Lung (tissue), 11 donors: ENCODE measurements at regions not wholly inside any gene's neighbourhood (a gene's known extent, or its start where the extent isn't known, plus 50 kb on each side); places are given as distances from the start of the nearest gene placed in this dataset.

Experiments used
- ATAC-seq: fragments of 200-7000 bp; cut with Tn5 transposase; one replicate; pipeline ENCODE4 v1.9.1; 2020; ENCODE audit warnings: moderate number of reproducible peaks; ENCODE audit not compliant: insufficient read depth, low FRiP score
- DNase-seq, 3 donors: peaks; one replicate each; pipeline ENCODE4 v3.0.0-alpha.2; 2013 to 2017
- H3K27ac ChIP-seq, 2 donors: one replicate each; pipeline ENCODE4 v1.5.1; 2013; ENCODE audit warnings: mild to moderate bottlenecking in 2 of 2, moderate library complexity in 2 of 2, control low read depth in 1 of 2, inconsistent platforms in 1 of 2, low read depth in 1 of 2, low read length in 1 of 2
- H3K27me3 ChIP-seq, 3 donors: one replicate each; pipeline ENCODE4 v1.5.1; 2013; ENCODE audit warnings: low read length in 2 of 3; ENCODE audit not compliant: control insufficient read depth in 3 of 3, insufficient read depth in 3 of 3
- H3K36me3 ChIP-seq, 4 donors: one replicate each; pipeline ENCODE4 v1.5.1; 2013; ENCODE audit warnings: low read length in 4 of 4, mild to moderate bottlenecking in 1 of 4, moderate library complexity in 1 of 4; ENCODE audit not compliant: control insufficient read depth in 4 of 4, insufficient read depth in 4 of 4
- H3K4me1 ChIP-seq, 5 donors: one replicate each; pipeline ENCODE4 v1.5.1; 2013; ENCODE audit warnings: low read length in 5 of 5, mild to moderate bottlenecking in 2 of 5, moderate library complexity in 1 of 5; ENCODE audit not compliant: control insufficient read depth in 5 of 5, insufficient read depth in 5 of 5
- H3K4me3 ChIP-seq: one replicate; pipeline ENCODE4 v1.5.1; 2013; ENCODE audit warnings: mild to moderate bottlenecking, control low read depth, moderate library complexity
- H3K9ac ChIP-seq, 2 donors: one replicate each; pipeline ENCODE4 v1.5.1; 2013; ENCODE audit warnings: low read length in 2 of 2, control low read depth in 1 of 2; ENCODE audit not compliant: insufficient read depth in 1 of 2
- H3K9me3 ChIP-seq, 4 donors: one replicate each; pipeline ENCODE4 v1.5.1; 2013; ENCODE audit warnings: low read length in 3 of 4, mild to moderate bottlenecking in 1 of 4, moderate library complexity in 1 of 4; ENCODE audit not compliant: control insufficient read depth in 4 of 4, insufficient read depth in 3 of 4
- CTCF ChIP-seq: IDR thresholded peaks from 2 replicates; pipeline ENCODE4 v1.5.1; 2012; ENCODE audit warnings: mild to moderate bottlenecking; ENCODE audit errors: control extremely low read depth, extremely low read depth
- WGBS, 2 donors: extraction: QIAGEN DNeasy Blood & Tissue Kit; methylation state at CpG; one replicate each; pipeline ENCODE4 v1.1.7; 2013; 5-methylcytosine and 5-hydroxymethylcytosine counted together
- donor health status: control.
- donor health status: control.
- donor health status: Bipolar disorder and iron deficiency.
- donor health status: healthy.
- donor health status: DM: yes; HTN: yes; CAD: no.

- H3K9me3 ChIP-seq, result no peaks in the 10 kb centered on the region
- no peak overlapping the region for H3K9ac ChIP-seq
- WGBS, 2 donors, result 84 to 91% methylated on average over 4 of the region's 4 CpGs
- no peak overlapping the region for H3K27ac ChIP-seq
- no peak overlapping the region for H3K4me3 ChIP-seq
- DNase-seq (no peak), ATAC-seq (no peak)
- no peak for TF ChIP-seq CTCF
- H3K36me3 ChIP-seq, result no peaks in the 10 kb centered on the region
- H3K27me3 ChIP-seq, result peaks cover 0 to 20% (median 3%) of the 10 kb centered on the region in 3 donors
- H3K4me1 ChIP-seq, result peaks cover 0 to 3% (median 0%) of the 10 kb centered on the region in 5 donors
These were observed 207.2 kb upstream of the ECI2 start for GRCh38 chr6:4342407-4343137.

GRCh38 chr6:4341078-4341797, 205.9 kb upstream of the ECI2 start:
- Histone ChIP-seq H3K9me3 (no peaks in the 10 kb centered on the region), H3K4me1 (peaks cover 0 to 3% (median 0%) of the 10 kb centered on the region in 5 donors), H3K4me3 (no peak overlapping the region), H3K36me3 (no peaks in the 10 kb centered on the region), H3K9ac (no peak overlapping the region), H3K27me3 (peaks cover 0 to 14% (median 3%) of the 10 kb centered on the region in 3 donors), H3K27ac (no peak overlapping the region)
- no peak for TF ChIP-seq CTCF
- ATAC-seq, result no peak
- 63 to 78% methylated on average over 5 of the region's 5 CpGs for WGBS, 2 donors
- no peak for DNase-seq

GRCh38 chr6:4340544-4340943, 205.2 kb upstream of the ECI2 start:
- H3K27me3 ChIP-seq, result peaks cover 0 to 13% (median 3%) of the 10 kb centered on the region in 3 donors
- H3K9ac ChIP-seq, result no peak overlapping the region
- peaks cover 0 to 3% (median 0%) of the 10 kb centered on the region in 5 donors for H3K4me1 ChIP-seq
- no peak overlapping the region for H3K27ac ChIP-seq
- no peak for TF ChIP-seq CTCF
- WGBS, 2 donors, result 85 to 96% methylated on average over 7 of the region's 7 CpGs
- H3K9me3 ChIP-seq, result no peaks in the 10 kb centered on the region
- H3K36me3 ChIP-seq, result no peaks in the 10 kb centered on the region
- DNase-seq, result no peak
- no peak overlapping the region for H3K4me3 ChIP-seq
- no peak for ATAC-seq
